Right lobe of liver (tissue), 6 donors: ENCODE measurements at regions not wholly inside any gene's neighbourhood (a gene's known extent, or its start where the extent isn't known, plus 50 kb on each side); places are given as distances from the start of the nearest gene placed in this dataset.

Experiments
- ATAC-seq, 4 donors: fragments of 200-7000 bp; cut with Tn5 transposase; one replicate each; pipeline ENCODE4 v1.9.1; 2020; ENCODE audit warnings: mild to moderate bottlenecking in 4 of 4, moderate library complexity in 4 of 4
- DNase-seq, 3 donors: peaks; one replicate each; pipeline ENCODE4 v3.0.0-alpha.2; 2020
- H3K27ac ChIP-seq, 3 donors: fragments of 200-600 bp; one replicate each; pipeline ENCODE4 v1.8.0; 2022
- H3K27me3 ChIP-seq, 2 donors: fragments of 200-600 bp; one replicate each; pipeline ENCODE4 v1.8.0; 2022
- H3K36me3 ChIP-seq, 4 donors: fragments of 200-600 bp; sonication (generic) in 1 of 4; one replicate each; pipeline versions ENCODE4 v1.5.1 to v1.8.0; 2017 to 2022; ENCODE audit warnings: control low read depth in 1 of 4
- H3K4me1 ChIP-seq, 4 donors: fragments of 200-600 bp; sonication (generic) in 1 of 4; one replicate each; pipeline versions ENCODE4 v1.5.1 to v1.8.0; 2017 to 2022; ENCODE audit warnings: control low read depth in 1 of 4
- H3K4me3 ChIP-seq, 3 donors: fragments of 200-600 bp; one replicate each; pipeline ENCODE4 v1.8.0; 2022
- H3K9me3 ChIP-seq, 4 donors: fragments of 200-600 bp; sonication (generic) in 1 of 4; one replicate each; pipeline versions ENCODE4 v1.5.1 to v1.8.0; 2017 to 2022; ENCODE audit warnings: control low read depth in 1 of 4
- CTCF ChIP-seq, 4 donors: fragments of 200-600 bp in 3 of 4; fragments of 450-650 bp in 1 of 4; IDR thresholded peaks; one replicate each; pipeline versions ENCODE4 v1.5.1 to v1.8.0; 2016 to 2022; ENCODE audit warnings: antibody characterized with exemption in 4 of 4, mild to moderate bottlenecking in 2 of 4
- POLR2A ChIP-seq: fragments of 450-650 bp; IDR thresholded peaks from one replicate; pipeline ENCODE4 v1.6.1; 2017; ENCODE audit warnings: antibody characterized with exemption, mild to moderate bottlenecking
- WGBS: methylation state at CpG from one replicate; pipeline ENCODE4 v1.1.6; 2018; ENCODE audit warnings: low coverage, low lambda C conversion rate; ENCODE audit not compliant: insufficient coverage; ENCODE audit errors: missing lambda C conversion rate; 5-methylcytosine and 5-hydroxymethylcytosine counted together
- intact Hi-C, 2 donors: fragments of 100-400 bp; cut with DNase I; formaldehyde crosslinking; loops; one replicate each; pipeline versions ENCODE4 v1.11.2 to v1.14.1; 2022
- donor health status: DM: no; HTN: yes; CAD: no.
- donor health status: DM: no; HTN: no; CAD: no.
- donor health status: DM: no; HTN: no; CAD: no.
- donor health status: DM: no; HTN: yes; CAD: no.
- donor health status: DM: no; HTN: yes; CAD: no.

GRCh38 chr13:68439817-68440216 is 1209.7 kb upstream of the PCDH9 start:
- H3K36me3 ChIP-seq = no peaks in the 10 kb centered on the region
- TF ChIP-seq POLR2A = no peak
- no peak for TF ChIP-seq CTCF (IDR thresholded peaks at IDR 0.05)
- intact Hi-C loops = no loop called here
- DNase-seq = no peak
- no peaks in the 10 kb centered on the region for H3K9me3 ChIP-seq
- H3K4me1 ChIP-seq = no peaks in the 10 kb centered on the region
- no peak overlapping the region for H3K4me3 ChIP-seq
- no peak for ATAC-seq
- 29% methylated on average over 1 of the region's 1 CpG for WGBS
- H3K27me3 ChIP-seq = no peaks in the 10 kb centered on the region
- no peak overlapping the region for H3K27ac ChIP-seq

DNA sequence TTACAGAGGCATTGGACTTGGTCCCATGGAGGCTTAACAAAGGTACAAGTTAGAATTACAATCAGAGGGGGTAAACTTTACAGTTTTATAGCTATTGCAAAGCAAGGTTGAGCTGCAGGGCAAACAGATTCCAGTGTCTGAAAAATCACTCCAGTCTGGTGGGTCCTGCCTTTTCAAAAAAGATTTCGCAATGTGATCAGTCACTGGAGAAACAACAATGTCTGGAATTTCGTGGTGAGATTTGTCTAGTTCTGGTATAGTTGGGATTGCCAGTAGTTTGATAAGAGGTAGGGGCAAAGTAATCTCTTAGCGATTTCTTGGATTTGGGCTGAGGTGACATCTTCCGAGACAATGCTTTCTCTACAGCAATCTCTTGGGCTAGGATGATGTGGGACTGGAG is 1198.2 kb upstream of the PCDH9 start:
- TF ChIP-seq CTCF (IDR thresholded peaks at IDR 0.05) (no peak), POLR2A (no peak)
- no peaks in the 10 kb centered on the region for H3K36me3 ChIP-seq
- DNase-seq = no peak
- WGBS = 53% methylated on average over 4 of the region's 4 CpGs
- H3K27ac ChIP-seq = no peak overlapping the region
- H3K9me3 ChIP-seq = no peaks in the 10 kb centered on the region
- no peaks in the 10 kb centered on the region for H3K27me3 ChIP-seq
- H3K4me1 ChIP-seq = no peaks in the 10 kb centered on the region
- H3K4me3 ChIP-seq = no peak overlapping the region
- ATAC-seq = no peak
- intact Hi-C loops = no loop called here

DNA sequence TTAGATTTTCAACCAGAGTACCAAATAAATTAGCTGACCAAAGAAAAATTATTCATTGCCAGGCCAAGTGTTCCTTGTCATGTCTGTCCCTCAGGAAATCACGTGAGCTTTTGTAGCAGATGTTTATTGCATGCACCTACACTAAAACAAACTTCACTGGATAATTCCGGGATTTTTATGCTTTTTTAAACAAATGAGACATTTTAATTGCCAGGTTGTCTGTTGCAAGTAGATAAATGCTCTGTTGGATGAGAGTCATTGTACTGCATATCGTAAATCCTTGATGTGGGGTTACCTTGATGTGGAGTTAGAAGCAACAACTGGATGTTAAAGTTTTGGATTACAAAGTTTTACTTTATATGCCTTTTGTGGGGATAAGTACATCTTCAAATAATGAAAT is 1187.7 kb upstream of the PCDH9 start:
- intact Hi-C loops = no loop called here
- 49% methylated on average over 3 of the region's 3 CpGs for WGBS
- no peak for DNase-seq
- Histone ChIP-seq H3K27ac (no peak overlapping the region), H3K4me3 (no peak overlapping the region), H3K36me3 (no peaks in the 10 kb centered on the region), H3K4me1 (no peaks in the 10 kb centered on the region), H3K27me3 (no peaks in the 10 kb centered on the region), H3K9me3 (no peaks in the 10 kb centered on the region)
- ATAC-seq = no peak
- TF ChIP-seq POLR2A (no peak), CTCF (IDR thresholded peaks at IDR 0.05) (no peak)

- no peaks in the 10 kb centered on the region for H3K9me3 ChIP-seq
- H3K27ac ChIP-seq = no peak overlapping the region
- H3K27me3 ChIP-seq = no peaks in the 10 kb centered on the region
- no peaks in the 10 kb centered on the region for H3K4me1 ChIP-seq
- TF ChIP-seq CTCF (IDR thresholded peaks at IDR 0.05) (no peak), POLR2A (no peak)
- no peak for DNase-seq
- 55% methylated on average over 1 of the region's 1 CpG for WGBS
- H3K4me3 ChIP-seq = no peak overlapping the region
- no peak for ATAC-seq
- intact Hi-C loops = no loop called here
- H3K36me3 ChIP-seq = no peaks in the 10 kb centered on the region
These were observed 1179.9 kb upstream of the PCDH9 start for GRCh38 chr13:68410007-68410406.

DNA sequence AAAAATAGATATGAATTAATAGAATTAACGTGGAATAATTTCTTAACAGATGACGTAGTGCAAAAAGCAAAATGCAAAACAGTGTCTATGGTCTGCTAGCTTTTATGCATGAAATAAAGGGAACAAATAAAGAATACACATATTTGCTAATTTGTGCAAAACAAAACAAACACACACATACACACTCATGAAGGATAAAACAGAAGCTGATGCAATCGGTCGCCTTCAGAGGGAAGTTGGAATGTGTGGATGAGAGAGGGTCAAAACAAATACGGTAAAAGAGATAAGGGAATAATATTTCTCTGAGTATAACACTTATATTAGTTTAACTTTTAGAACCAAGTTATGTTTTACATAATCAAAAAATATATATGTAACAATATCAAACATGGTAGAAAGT is 1160.9 kb upstream of the PCDH9 start:
- ATAC-seq (no peak), DNase-seq (no peak)
- no peaks in the 10 kb centered on the region for H3K9me3 ChIP-seq
- TF ChIP-seq POLR2A (no peak), CTCF (IDR thresholded peaks at IDR 0.05) (no peak)
- no peak overlapping the region for H3K4me3 ChIP-seq
- no peaks in the 10 kb centered on the region for H3K4me1 ChIP-seq
- no peak overlapping the region for H3K27ac ChIP-seq
- 44% methylated on average over 5 of the region's 5 CpGs for WGBS
- no peaks in the 10 kb centered on the region for H3K36me3 ChIP-seq
- no peaks in the 10 kb centered on the region for H3K27me3 ChIP-seq
- intact Hi-C loops = no loop called here
